ENCODE measurements at regions not wholly inside any gene's neighbourhood (a gene's known extent, or its start where the extent isn't known, plus 50 kb on each side); places are given as distances from the start of the nearest gene placed in this dataset.

GRCh38 chr2:736939-737338 lies 59.7 kb upstream of the TMEM18 start:
- peaks cover 6% of the 10 kb centered on the region for H3K4me1 ChIP-seq
- H3K27me3 ChIP-seq = no peaks in the 10 kb centered on the region
- H3K27ac ChIP-seq = no peak overlapping the region
- TF ChIP-seq POLR2A (IDR thresholded peaks at IDR 0.05) (no peak), CTCF (IDR thresholded peaks at IDR 0.05) (no peak)
- no peaks in the 10 kb centered on the region for H3K9me3 ChIP-seq
- no peak overlapping the region for H3K4me3 ChIP-seq
- no peaks in the 10 kb centered on the region for H3K36me3 ChIP-seq (ENCODE audit: low read depth, missing control alignments)
- intact Hi-C loops (cut with DNase I; ENCODE audit: low total_unique reads) = no loop called here
- DNase-seq = no peak

- no peak for TF ChIP-seq CTCF (IDR thresholded peaks at IDR 0.05)
- TF ChIP-seq POLR2A (IDR thresholded peaks at IDR 0.05) = no peak
- no peaks in the 10 kb centered on the region for H3K36me3 ChIP-seq (ENCODE audit: low read depth, missing control alignments)
- H3K9me3 ChIP-seq = no peaks in the 10 kb centered on the region
- peaks cover 3% of the 10 kb centered on the region for H3K4me1 ChIP-seq
- intact Hi-C loops (cut with DNase I; ENCODE audit: low total_unique reads) = no loop called here
- H3K4me3 ChIP-seq = no peak overlapping the region
- no peak overlapping the region for H3K27ac ChIP-seq
- 63 to 73% methylated on average over 5 of the region's 5 CpGs for WGBS, 2 donors
- DNase-seq = no peak
- no peaks in the 10 kb centered on the region for H3K27me3 ChIP-seq
These were observed 58.5 kb upstream of the TMEM18 start for GRCh38 chr2:735670-736218.

- TF ChIP-seq POLR2A (IDR thresholded peaks at IDR 0.05) (no peak), CTCF (IDR thresholded peaks at IDR 0.05) (no peak)
- WGBS, 2 donors = 85 to 89% methylated on average over 8 of the region's 8 CpGs
These were observed 57.3 kb upstream of the TMEM18 start for GRCh38 chr2:734496-734895.

GRCh38 chr2:733495-733894 lies 56.3 kb upstream of the TMEM18 start:
- 73 to 89% methylated on average over 3 to 8 of the region's 8 CpGs for WGBS, 2 donors
- TF ChIP-seq CTCF (IDR thresholded peaks at IDR 0.05) (no peak), POLR2A (IDR thresholded peaks at IDR 0.05) (no peak)
- intact Hi-C loops (cut with DNase I; ENCODE audit: low total_unique reads) = no loop called here
- DNase-seq = no peak
- Histone ChIP-seq H3K27ac (no peak overlapping the region), H3K4me3 (no peak overlapping the region), H3K9me3 (no peaks in the 10 kb centered on the region), H3K27me3 (no peaks in the 10 kb centered on the region), H3K36me3 (ENCODE audit: low read depth, missing control alignments) (no peaks in the 10 kb centered on the region), H3K4me1 (no peaks in the 10 kb centered on the region)

More at GRCh38 chr2:734496-734895, 57.3 kb upstream of the TMEM18 start:
- Histone ChIP-seq H3K9me3 (no peaks in the 10 kb centered on the region), H3K36me3 (ENCODE audit: low read depth, missing control alignments) (no peaks in the 10 kb centered on the region), H3K27me3 (no peaks in the 10 kb centered on the region), H3K4me1 (peaks cover under 1% of the 10 kb centered on the region), H3K4me3 (no peak overlapping the region), H3K27ac (no peak overlapping the region)
- DNase-seq = no peak
- intact Hi-C loops (cut with DNase I; ENCODE audit: low total_unique reads) = no loop called here

- Histone ChIP-seq H3K27ac (no peak overlapping the region), H3K9me3 (no peaks in the 10 kb centered on the region), H3K4me3 (no peak overlapping the region), H3K36me3 (ENCODE audit: low read depth, missing control alignments) (no peaks in the 10 kb centered on the region), H3K4me1 (no peaks in the 10 kb centered on the region), H3K27me3 (no peaks in the 10 kb centered on the region)
- DNase-seq = no peak
- intact Hi-C loops (cut with DNase I; ENCODE audit: low total_unique reads) = no loop called here
- 56 to 76% methylated on average over 4 to 12 of the region's 20 CpGs for WGBS, 2 donors
- TF ChIP-seq CTCF (IDR thresholded peaks at IDR 0.05) = no peak
- no peak for TF ChIP-seq POLR2A (IDR thresholded peaks at IDR 0.05)
These were observed 55.8 kb upstream of the TMEM18 start for GRCh38 chr2:733001-733400.
